PFSK-1 (cell line): ENCODE measurements at regions not wholly inside any gene's neighbourhood (a gene's known extent, or its start where the extent isn't known, plus 50 kb on each side); places are given as distances from the start of the nearest gene placed in this dataset.

Experiments used
- FOXP2 ChIP-seq: optimal IDR thresholded peaks from 2 replicates; pipeline ENCODE3; 2011; ENCODE audit warnings: borderline replicate concordance, control low read depth, inconsistent platforms; ENCODE audit not compliant: insufficient read depth; ENCODE audit errors: extremely low read length, extremely low read depth
- POLR2AphosphoS5 ChIP-seq: IDR thresholded peaks from 2 replicates; pipeline ENCODE4 v1.6.1; 2012; ENCODE audit warnings: low read depth, mild to moderate bottlenecking, control low read depth, low read length, moderate library complexity
- REST ChIP-seq, 2 experiments: IDR thresholded peaks; 2 replicates each; pipeline versions ENCODE4 v1.6.1 to v1.8.0; 2011 to 2012; ENCODE audit warnings: low read depth in 2 of 2, low read length in 2 of 2, control low read depth in 1 of 2, inconsistent platforms in 1 of 2, mild to moderate bottlenecking in 1 of 2, moderate library complexity in 1 of 2; ENCODE audit not compliant: insufficient read depth in 1 of 2
- SIN3A ChIP-seq: IDR thresholded peaks from 2 replicates; pipeline ENCODE4 v1.6.1; 2012; ENCODE audit warnings: mild to moderate bottlenecking, low read length, moderate library complexity, borderline replicate concordance; ENCODE audit not compliant: insufficient read depth
- TAF1 ChIP-seq: IDR thresholded peaks from 2 replicates; pipeline ENCODE4 v1.6.1; 2012; ENCODE audit warnings: low read length, control low read depth, borderline replicate concordance; ENCODE audit not compliant: insufficient read depth

DNA sequence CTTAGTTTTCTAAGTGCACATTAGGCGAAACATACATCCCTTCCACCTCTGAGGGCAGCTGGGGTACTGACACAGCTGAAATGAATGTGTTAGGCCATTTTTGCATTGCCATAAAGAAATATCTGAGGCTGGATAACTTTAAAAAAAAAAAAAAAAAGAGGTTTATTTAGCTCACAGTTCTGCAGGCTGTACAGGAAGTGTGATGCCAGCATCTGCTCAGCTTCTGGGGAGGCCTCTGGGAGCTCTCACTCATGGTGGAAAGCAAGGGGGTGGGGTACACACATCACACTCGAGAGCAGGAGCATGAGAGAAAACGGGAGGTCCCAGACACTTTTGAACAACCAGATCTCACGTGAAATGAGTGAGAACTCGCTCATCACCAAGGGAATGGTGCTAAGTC is 158.1 kb downstream of the PSMG1 start:
- TF ChIP-seq REST (IDR thresholded peaks at IDR 0.05; ENCODE audit: insufficient read depth in 1 of 2, low read depth in 2 of 2, low read length in 2 of 2) (no peak), TAF1 (no peak)

- TF ChIP-seq POLR2AphosphoS5 = no peak
- no peak for TF ChIP-seq SIN3A
- TF ChIP-seq REST (IDR thresholded peaks at IDR 0.05; ENCODE audit: insufficient read depth in 1 of 2, low read depth in 2 of 2, low read length in 2 of 2) = no peak
- TF ChIP-seq TAF1 = no peak
- TF ChIP-seq FOXP2 = no peak
These were observed 158.7 kb downstream of the PSMG1 start for GRCh38 chr21:39024538-39024937.

- TF ChIP-seq TAF1 (no peak), REST (IDR thresholded peaks at IDR 0.05; ENCODE audit: insufficient read depth in 1 of 2, low read depth in 2 of 2, low read length in 2 of 2) (no peak), SIN3A (no peak), POLR2AphosphoS5 (no peak), FOXP2 (peak; percentile 18)
These were observed 160.2 kb downstream of the PSMG1 start for GRCh38 chr21:39022863-39023693.

GRCh38 chr21:39022466-39022862 is 160.8 kb downstream of the PSMG1 start:
- no peak for TF ChIP-seq POLR2AphosphoS5
- TF ChIP-seq TAF1 = no peak
- no peak for TF ChIP-seq FOXP2
- TF ChIP-seq REST (IDR thresholded peaks at IDR 0.05; ENCODE audit: insufficient read depth in 1 of 2, low read depth in 2 of 2, low read length in 2 of 2) = no peak
- TF ChIP-seq SIN3A = no peak

- TF ChIP-seq REST (IDR thresholded peaks at IDR 0.05; ENCODE audit: insufficient read depth in 1 of 2, low read depth in 2 of 2, low read length in 2 of 2) (no peak), TAF1 (no peak), POLR2AphosphoS5 (no peak), FOXP2 (no peak), SIN3A (no peak)
These were observed 161.2 kb downstream of the PSMG1 start for GRCh38 chr21:39022035-39022434.
